ENCODE measurements at regions not wholly inside any gene's neighbourhood (a gene's known extent, or its start where the extent isn't known, plus 50 kb on each side); places are given as distances from the start of the nearest gene placed in this dataset.

- no peak for TF ChIP-seq CTCF (IDR thresholded peaks at IDR 0.05; ENCODE audit: poor library complexity, severe bottlenecking)
- no peak for TF ChIP-seq TAF1 (IDR thresholded peaks at IDR 0.05; ENCODE audit: low read depth)
These were observed 222.8 kb downstream of the SOX11 start for GRCh38 chr2:5914811-5915611.

All from neural cell (in vitro differentiated cells).